A549 (cell line): ENCODE measurements at regions not wholly inside any gene's neighbourhood (a gene's known extent, or its start where the extent isn't known, plus 50 kb on each side); places are given as distances from the start of the nearest gene placed in this dataset.

ENCODE experiments used
- ATAC-seq, 2 experiments: fragments of 200-7000 bp in 1 of 2; fragments of >200 bp in 1 of 2; cut with Nextera tagmentation in 1 of 2; cut with Tn5 transposase in 1 of 2; 3 replicates each; pipeline versions ENCODE4 v1.8.0 to v1.9.1; 2018 to 2020; ENCODE audit warnings: mild to moderate bottlenecking in 1 of 2, moderate library complexity in 1 of 2
- CTCF ChIA-PET: fragments of 300-600 bp; sonication (Branson Sonifier 250); formaldehyde crosslinking; extraction: SDS; loops from one replicate; lab custom pipeline; 2021; ENCODE audit warnings: antibody characterized with exemption, inconsistent platforms; lab: Yijun Ruan, JAX
- POLR2A ChIA-PET: fragments of 350-600 bp; formaldehyde crosslinking; extraction: SDS; loops from one replicate; lab custom pipeline; 2021; ENCODE audit warnings: antibody characterized with exemption, inconsistent platforms; lab: Yijun Ruan, JAX
- DNase-seq, 2 experiments: peaks; one replicate each; pipeline versions ENCODE4 v3.0.0 to v3.0.0-alpha.2; 2011 to 2016; ENCODE audit warnings: low read depth in 1 of 2, low spot score in 1 of 2
- FAIRE-seq: peaks from 2 replicates; lab custom pipeline; 2011; peaks lifted over from hg19 to GRCh38; lab: Jason Lieb, UNC
- H3K27ac ChIP-seq, 2 experiments: fragments of >200 bp; sonication (Bioruptor Twin); formaldehyde crosslinking; 3 replicates each; pipeline ENCODE4 v1.5.1; 2016 to 2017
- H3K4me1 ChIP-seq: fragments of >200 bp; sonication (Bioruptor Twin); formaldehyde crosslinking; 3 replicates; pipeline ENCODE4 v1.6.1; 2016
- H3K4me2 ChIP-seq: fragments of >200 bp; sonication (Bioruptor Twin); formaldehyde crosslinking; 3 replicates; pipeline ENCODE4 v1.6.1; 2016
- H3K4me3 ChIP-seq: fragments of >200 bp; sonication (Bioruptor Twin); formaldehyde crosslinking; 3 replicates; pipeline ENCODE4 v1.5.1; 2016
- H3K9me3 ChIP-seq: fragments of >200 bp; sonication (Bioruptor Twin); formaldehyde crosslinking; 3 replicates; pipeline ENCODE4 v1.6.1; 2016
- ATOH8 ChIP-seq: fragments of 250-450 bp; sonication (Bioruptor Pico); IDR thresholded peaks from 2 replicates; pipeline ENCODE4 v1.5.0; 2020; ENCODE audit warnings: low read depth, mild to moderate bottlenecking, moderate library complexity
- BHLHE40 ChIP-seq: IDR thresholded peaks from 2 replicates; pipeline ENCODE4 v1.6.1; 2012; ENCODE audit warnings: low read depth, low read length, inconsistent platforms
- CBX2 ChIP-seq: fragments of 200-600 bp; sonication (generic); IDR thresholded peaks from 2 replicates; pipeline ENCODE4 v1.6.1; 2016; ENCODE audit warnings: low read depth, mild to moderate bottlenecking, borderline replicate concordance
- CEBPB ChIP-seq, 2 experiments: fragments of >200 bp in 1 of 2; sonication (Bioruptor Twin) in 1 of 2; formaldehyde crosslinking in 1 of 2; IDR thresholded peaks; 2 replicates each; pipeline ENCODE4 v1.6.1; 2012 to 2016
- CTCF ChIP-seq: fragments of >200 bp; sonication (Bioruptor Twin); formaldehyde crosslinking; IDR thresholded peaks from 3 replicates; pipeline ENCODE4 v1.5.1; 2016
- EHF ChIP-seq: fragments of 250-450 bp; sonication (Bioruptor Pico); IDR thresholded peaks from 2 replicates; pipeline ENCODE4 v1.5.0; 2020; ENCODE audit warnings: mild to moderate bottlenecking
- FOSL2 ChIP-seq, 2 experiments: fragments of 450-650 bp in 1 of 2; fragments of >200 bp in 1 of 2; sonication (Bioruptor Twin) in 1 of 2; formaldehyde crosslinking; IDR thresholded peaks; 2 replicates each; pipeline versions ENCODE4 v1.5.0 to v1.6.1; 2016 to 2020; ENCODE audit warnings: mild to moderate bottlenecking in 1 of 2, moderate library complexity in 1 of 2
- GATA3 ChIP-seq: IDR thresholded peaks from 2 replicates; pipeline ENCODE4 v1.6.1; 2012; ENCODE audit warnings: borderline replicate concordance
- HEYL ChIP-seq: fragments of 250-450 bp; sonication (Bioruptor Pico); IDR thresholded peaks from 2 replicates; pipeline ENCODE4 v1.8.0; 2021; ENCODE audit warnings: mild to moderate bottlenecking, moderate library complexity
- HOXA7 ChIP-seq: fragments of 250-450 bp; sonication (Bioruptor Pico); IDR thresholded peaks from 2 replicates; pipeline ENCODE4 v1.5.0; 2020; ENCODE audit warnings: mild to moderate bottlenecking, moderate library complexity
- HOXB5 ChIP-seq: fragments of 250-450 bp; sonication (Bioruptor Pico); IDR thresholded peaks from 2 replicates; pipeline ENCODE4 v1.5.0; 2020; ENCODE audit warnings: mild to moderate bottlenecking, moderate library complexity
- JUNB ChIP-seq: fragments of >200 bp; sonication (Bioruptor Twin); formaldehyde crosslinking; IDR thresholded peaks from 2 replicates; pipeline ENCODE4 v1.6.1; 2016
- MAFK ChIP-seq: fragments of 450-650 bp; IDR thresholded peaks from 2 replicates; pipeline ENCODE4 v1.6.1; 2014; ENCODE audit not compliant: partially characterized antibody
- NFE2L2 ChIP-seq: fragments of 150-350 bp; conservative IDR thresholded peaks from 2 replicates; pipeline ENCODE4 v1.6.1; 2014; ENCODE audit warnings: low read length
- NPAS2 ChIP-seq: fragments of 250-450 bp; sonication (Bioruptor Pico); IDR thresholded peaks from 2 replicates; pipeline ENCODE4 v1.8.0; 2022; ENCODE audit warnings: mild to moderate bottlenecking, moderate library complexity, borderline replicate concordance
- POLR2AphosphoS2 ChIP-seq: conservative IDR thresholded peaks from 2 replicates; pipeline ENCODE4 v1.6.1; 2012; ENCODE audit warnings: low read length, improper control_type of control experiment, inconsistent platforms
- RARB ChIP-seq: fragments of 250-450 bp; sonication (Bioruptor Pico); IDR thresholded peaks from 2 replicates; pipeline ENCODE4 v1.8.0; 2021; ENCODE audit warnings: mild to moderate bottlenecking, moderate library complexity
- SREBF2 ChIP-seq: fragments of 450-650 bp; IDR thresholded peaks from 2 replicates; pipeline ENCODE4 v1.6.1; 2014; ENCODE audit warnings: mild to moderate bottlenecking, moderate library complexity
- TFCP2L1 ChIP-seq: fragments of 250-450 bp; sonication (Bioruptor Pico); IDR thresholded peaks from 2 replicates; pipeline ENCODE4 v1.5.0; 2021; ENCODE audit warnings: mild to moderate bottlenecking
- TP53 ChIP-seq: fragments of 250-450 bp; sonication (Bioruptor Pico); IDR thresholded peaks from 2 replicates; pipeline ENCODE4 v1.5.0; 2021; ENCODE audit warnings: mild to moderate bottlenecking, moderate library complexity
- ZNF302 ChIP-seq: fragments of 250-450 bp; sonication (Bioruptor Pico); IDR thresholded peaks from 2 replicates; pipeline ENCODE4 v1.9.0; 2021; ENCODE audit warnings: inconsistent platforms, mild to moderate bottlenecking, moderate library complexity
- WGBS: methylation state at CpG from one replicate; pipeline ENCODE4 v1.1.6; 2017; ENCODE audit errors: missing lambda C conversion rate; 5-methylcytosine and 5-hydroxymethylcytosine counted together

GRCh38 chr2:6358546-6358945, 507.2 kb downstream of the CMPK2 start:
- TF ChIP-seq ZNF302 (CRISPR knock-in tag): no peak
- no peak for TF ChIP-seq JUNB
- TF ChIP-seq FOSL2 (IDR thresholded peaks at IDR 0.05): no peak
- no peak for TF ChIP-seq FOSL2 (CRISPR knock-in tag; IDR thresholded peaks at IDR 0.05)
- no peak for TF ChIP-seq POLR2AphosphoS2
- no peak for TF ChIP-seq CTCF
- TF ChIP-seq, all 56 proteins: peak for 0
- ChIA-PET POLR2A (no interaction called here), CTCF (interaction anchor here (1.5 kb wide), 1 partner anchor 15 kb away, joined by 3 read pairs; no protein-coding TSS in a partner anchor)
- ATAC-seq (no peak), DNase-seq (no peak), FAIRE-seq (no peak)
- Histone ChIP-seq H3K4me3 (no peak overlapping the region), H3K27ac (no peak overlapping the region), H3K4me2 (no peak overlapping the region), H3K4me1 (no peaks in the 10 kb centered on the region), H3K9me3 (peaks cover 3% of the 10 kb centered on the region; the same call in 1 of the 3 replicates)
- WGBS: 11% methylated on average over 5 of the region's 5 CpGs

GRCh38 chr2:6358985-6359384, 506.7 kb downstream of the CMPK2 start:
- no peak for TF ChIP-seq EHF (CRISPR knock-in tag)
- TF ChIP-seq MAFK: peak; percentile 59
- no peak for TF ChIP-seq HOXA7 (CRISPR knock-in tag)
- DNase-seq (no peak), FAIRE-seq (no peak), ATAC-seq (no peak)
- no peak overlapping the region for H3K4me3 ChIP-seq
- no peak overlapping the region for H3K4me2 ChIP-seq
- peaks cover 3% of the 10 kb centered on the region; the same call in 1 of the 3 replicates for H3K9me3 ChIP-seq
- no peak overlapping the region for H3K27ac ChIP-seq
- ChIA-PET POLR2A (no interaction called here), CTCF (interaction anchor here (1.5 kb wide), 1 partner anchor 16 kb away, joined by 3 read pairs; no protein-coding TSS in a partner anchor)
- no peaks in the 10 kb centered on the region for H3K4me1 ChIP-seq
- 3% methylated on average over 5 of the region's 5 CpGs for WGBS

- POLR2A ChIA-PET: no interaction called here
- FAIRE-seq: no peak
These were observed 505.7 kb downstream of the CMPK2 start for GRCh38 chr2:6359964-6360363.

GRCh38 chr2:6362671-6363450, 502.8 kb downstream of the CMPK2 start:
- ChIA-PET CTCF (no interaction called here), POLR2A (no interaction called here)
- Histone ChIP-seq H3K4me3 (no peak overlapping the region), H3K27ac (no peak overlapping the region), H3K9me3 (peaks cover 3% of the 10 kb centered on the region; the same call in 1 of the 3 replicates), H3K4me1 (no peaks in the 10 kb centered on the region), H3K4me2 (no peak overlapping the region)
- no peak for TF ChIP-seq BHLHE40
- TF ChIP-seq ZNF302 (CRISPR knock-in tag): no peak
- TF ChIP-seq HEYL (CRISPR knock-in tag): no peak
- TF ChIP-seq CEBPB (IDR thresholded peaks at IDR 0.05): no peak
- TF ChIP-seq SREBF2: no peak
- no peak for TF ChIP-seq TFCP2L1
- TF ChIP-seq FOSL2 (IDR thresholded peaks at IDR 0.05): no peak
- TF ChIP-seq FOSL2 (CRISPR knock-in tag; IDR thresholded peaks at IDR 0.05): no peak
- ATAC-seq: no peak
- WGBS: 15% methylated on average over 11 of the region's 11 CpGs
- no peak for DNase-seq
- FAIRE-seq: no peak

More at GRCh38 chr2:6359964-6360363, 505.7 kb downstream of the CMPK2 start:
- H3K4me2 ChIP-seq: no peak overlapping the region
- no peak overlapping the region for H3K27ac ChIP-seq
- CTCF ChIA-PET: interaction anchor here (1.5 kb wide), 1 partner anchor 17 kb away, joined by 3 read pairs; no protein-coding TSS in a partner anchor
- WGBS: 2% methylated on average over 5 of the region's 5 CpGs
- H3K9me3 ChIP-seq: peaks cover 3% of the 10 kb centered on the region; the same call in 1 of the 3 replicates
- no peak for TF ChIP-seq HOXB5 (CRISPR knock-in tag)
- no peak overlapping the region for H3K4me3 ChIP-seq
- H3K4me1 ChIP-seq: no peaks in the 10 kb centered on the region
- no peak for DNase-seq
- ATAC-seq: no peak

- TF ChIP-seq NPAS2 (CRISPR knock-in tag) (no peak), GATA3 (no peak), RARB (CRISPR knock-in tag) (no peak), JUNB (no peak), CBX2 (no peak), NFE2L2 (no peak), EHF (CRISPR knock-in tag) (no peak), ATOH8 (CRISPR knock-in tag) (no peak), TP53 (CRISPR knock-in tag) (no peak), BHLHE40 (no peak)
- Histone ChIP-seq H3K9me3 (0 out of 3 replicates have a peak, but pooled peaks cover 3% of the 10 kb centered on the region), H3K4me2 (no peak overlapping the region), H3K4me1 (no peaks in the 10 kb centered on the region), H3K4me3 (no peak overlapping the region), H3K27ac (no peak overlapping the region)
- no peak for DNase-seq
- ChIA-PET POLR2A (no interaction called here), CTCF (no interaction called here)
- no peak for ATAC-seq
- no peak for FAIRE-seq
- 23% methylated on average over 2 of the region's 2 CpGs for WGBS
These were observed 497.4 kb downstream of the CMPK2 start for GRCh38 chr2:6368281-6368680.
